ENCODE measurements at regions not wholly inside any gene's neighbourhood (a gene's known extent, or its start where the extent isn't known, plus 50 kb on each side); places are given as distances from the start of the nearest gene placed in this dataset.

- TF ChIP-seq BRCA1 (IDR thresholded peaks at IDR 0.05; ENCODE audit: low read depth, low read length), result no peak
- no peak for TF ChIP-seq RUNX3 (IDR thresholded peaks at IDR 0.05; ENCODE audit: low read length)
- no peak for TF ChIP-seq MAX (IDR thresholded peaks at IDR 0.05; ENCODE audit: low read depth, low read length)
- peak; percentile 97 for TF ChIP-seq ASH2L (IDR thresholded peaks at IDR 0.05; ENCODE audit: borderline replicate concordance, low read depth)
- no peak for TF ChIP-seq ELK1 (IDR thresholded peaks at IDR 0.05; ENCODE audit: low read depth, low read length)
- no peak for TF ChIP-seq ZBTB40 (IDR thresholded peaks at IDR 0.05; ENCODE audit: borderline replicate concordance)
- TF ChIP-seq IRF4 (IDR thresholded peaks at IDR 0.05; ENCODE audit: low read depth, low read length), result 0 out of 2 replicates have a peak, but pooled peaks have one; percentile 46
- 0 out of 2 replicates have a peak, but pooled peaks have one; percentile 26 for TF ChIP-seq TAF1 (IDR thresholded peaks at IDR 0.05; ENCODE audit: borderline replicate concordance, low read depth, low read length)
- no peak for TF ChIP-seq E2F4 (IDR thresholded peaks at IDR 0.05; ENCODE audit: low read depth, low read length)
- TF ChIP-seq RELB (IDR thresholded peaks at IDR 0.05; ENCODE audit: low read depth), result no peak
- TF ChIP-seq FOXM1 (IDR thresholded peaks at IDR 0.05; ENCODE audit: low read depth, low read length), result 0 out of 2 replicates have a peak, but pooled peaks have one; percentile 36
- TF ChIP-seq RAD21 (IDR thresholded peaks at IDR 0.05; ENCODE audit: insufficient read depth, low read depth, low read length), result no peak
- TF ChIP-seq SRF (IDR thresholded peaks at IDR 0.05; ENCODE audit: low read depth in 2 of 2, low read length in 2 of 2), result no peak
- no peak for TF ChIP-seq HDGF (IDR thresholded peaks at IDR 0.05)
- no peak for TF ChIP-seq EP300 (IDR thresholded peaks at IDR 0.05; ENCODE audit: borderline replicate concordance in 1 of 2, control insufficient read depth in 1 of 2, low read depth in 2 of 2, low read length in 2 of 2)
- TF ChIP-seq CEBPB (IDR thresholded peaks at IDR 0.05; ENCODE audit: borderline replicate concordance in 1 of 2, low read depth in 2 of 2, low read length in 2 of 2), result no peak
- no peak for TF ChIP-seq SMAD5 (IDR thresholded peaks at IDR 0.05; ENCODE audit: low read depth)
- no peak for TF ChIP-seq ZBTB11 (CRISPR knock-in tag; IDR thresholded peaks at IDR 0.05)
These were observed 1037.3 kb upstream of the ACO1 start (continued) for GRCh38 chr9:31347082-31347617.
